K562 (cell line): ENCODE measurements at regions not wholly inside any gene's neighbourhood (a gene's known extent, or its start where the extent isn't known, plus 50 kb on each side); places are given as distances from the start of the nearest gene placed in this dataset.
A peak's percentile ranks its signal among the peaks of the same experiment; 100 is the strongest.

ENCODE experiments used
- ATAC-seq: fragments of 200-7000 bp; cut with Tn5 transposase; 3 replicates; pipeline ENCODE4 v1.9.1; 2020; ENCODE audit warnings: moderate library complexity
- BruUV-seq: library from RNA; stranded (reverse); fragments of 400-500 nt; replicated peaks from 2 replicates; lab custom pipeline; 2021; lab: Mats Ljungman, UMichigan
- CTCF ChIA-PET: fragments of 300-600 bp; formaldehyde crosslinking; extraction: SDS; loops from one replicate; lab custom pipeline; 2021; ENCODE audit warnings: low intra/inter-chr PET ratio; lab: Yijun Ruan, JAX
- POLR2A ChIA-PET: fragments of 300-600, 350-650 bp; sonication (Branson Sonifier 250); formaldehyde crosslinking; extraction: SDS; loops from one replicate; lab custom pipeline; 2021; ENCODE audit warnings: antibody characterized with exemption, inconsistent platforms; lab: Yijun Ruan, JAX
- DNase-seq, 4 experiments: peaks; one replicate each; pipeline versions ENCODE4 v3.0.0 to v3.0.0-alpha.2; 2011 to 2018; ENCODE audit warnings: low spot score in 3 of 4, mixed read lengths in 3 of 4; ENCODE audit errors: extremely low read depth in 1 of 4
- FAIRE-seq: peaks from 2 replicates; lab custom pipeline; 2011; peaks lifted over from hg19 to GRCh38; lab: Jason Lieb, UNC
- H2AFZ ChIP-seq: 2 replicates; pipeline ENCODE4 v1.6.0; 2011; ENCODE audit warnings: low read depth, low read length, control low read depth, inconsistent platforms
- H3K27ac ChIP-seq: fragments of 200-600 bp; 3 replicates; pipeline ENCODE4 v1.8.0; 2011; ENCODE audit warnings: low read depth, mild to moderate bottlenecking, control low read depth, inconsistent platforms, low read length, moderate library complexity, mixed read lengths; ENCODE audit errors: extremely low read depth
- H3K27me3 ChIP-seq, 2 experiments: fragments of 300-600 bp in 1 of 2; 2 replicates in 1 of 2; 3 replicates in 1 of 2; pipeline versions ENCODE4 v1.6.0 to v1.8.0; 2011; ENCODE audit warnings: inconsistent platforms in 2 of 2, low read length in 2 of 2, mild to moderate bottlenecking in 1 of 2, mixed read lengths in 1 of 2, moderate library complexity in 1 of 2; ENCODE audit not compliant: control insufficient read depth in 2 of 2, insufficient read depth in 2 of 2
- H3K36me3 ChIP-seq: fragments of 300-600 bp; 3 replicates; pipeline ENCODE4 v1.8.0; 2011; ENCODE audit warnings: mild to moderate bottlenecking, low read length, inconsistent platforms; ENCODE audit not compliant: control insufficient read depth, insufficient read depth
- H3K4me1 ChIP-seq, 2 experiments: fragments of 200-600 bp in 1 of 2; replicated peaks in 1 of 2; 2 replicates in 1 of 2; 3 replicates in 1 of 2; pipeline versions ENCODE4 v1.5.1 to v1.8.0; 2011; ENCODE audit warnings: inconsistent platforms in 2 of 2, low read length in 2 of 2, mild to moderate bottlenecking in 1 of 2, mixed read lengths in 1 of 2, moderate library complexity in 1 of 2; ENCODE audit not compliant: control insufficient read depth in 2 of 2, insufficient read depth in 2 of 2
- H3K4me2 ChIP-seq: 2 replicates; pipeline ENCODE4 v1.6.1; 2011; ENCODE audit warnings: low read length, control low read depth, inconsistent platforms, mixed read lengths; ENCODE audit not compliant: insufficient read depth
- H3K4me3 ChIP-seq: fragments of 200-600 bp; sonication (generic), shearing (Covaris generic); 2 replicates; pipeline ENCODE4 v1.5.1; 2016; ENCODE audit warnings: control low read depth, inconsistent platforms
- H3K79me2 ChIP-seq: fragments of 200-600 bp; 3 replicates; pipeline ENCODE4 v1.8.0; 2011; ENCODE audit warnings: low read length, inconsistent platforms; ENCODE audit not compliant: control insufficient read depth, insufficient read depth
- H3K9ac ChIP-seq, 2 experiments: 2 replicates each; pipeline versions ENCODE4 v1.6.0 to v1.6.1; 2011; ENCODE audit warnings: low read depth in 2 of 2, low read length in 2 of 2, control low read depth in 1 of 2, inconsistent platforms in 1 of 2, mild to moderate bottlenecking in 1 of 2, mixed read lengths in 1 of 2; ENCODE audit not compliant: insufficient read depth in 1 of 2
- H3K9me1 ChIP-seq: one replicate; pipeline ENCODE4 v1.6.0; 2011; ENCODE audit warnings: inconsistent platforms, mild to moderate bottlenecking, low read length, moderate library complexity; ENCODE audit not compliant: control insufficient read depth, insufficient read depth
- H3K9me3 ChIP-seq: replicated peaks from 2 replicates; pipeline ENCODE4 v1.5.1; 2011; ENCODE audit warnings: low read depth, low read length, inconsistent platforms; ENCODE audit not compliant: control insufficient read depth, insufficient read depth
- H4K20me1 ChIP-seq: replicated peaks from 2 replicates; pipeline ENCODE4 v1.6.1; 2011; ENCODE audit warnings: low read length, inconsistent platforms, mixed read lengths; ENCODE audit not compliant: control insufficient read depth, insufficient read depth
- GTF2F1 ChIP-seq: IDR thresholded peaks from 2 replicates; pipeline ENCODE4 v1.6.1; 2011; ENCODE audit warnings: low read depth, low read length, improper control_type of control experiment
- HDAC3 ChIP-seq: fragments of 450-650 bp; IDR thresholded peaks from 2 replicates; pipeline ENCODE4 v1.6.1; 2018; ENCODE audit warnings: borderline replicate concordance, mild to moderate bottlenecking, moderate library complexity; ENCODE audit not compliant: partially characterized antibody
- NUFIP1 ChIP-seq: fragments of 450-650 bp; IDR thresholded peaks from 2 replicates; pipeline ENCODE4 v1.6.1; 2018; ENCODE audit not compliant: partially characterized antibody
- RFX7 ChIP-seq: fragments of 250-450 bp; sonication (Bioruptor Pico); IDR thresholded peaks from 2 replicates; pipeline ENCODE4 v1.5.1; 2021; ENCODE audit warnings: mild to moderate bottlenecking
- TAL1 ChIP-seq: fragments of 450-650 bp; IDR thresholded peaks from 2 replicates; pipeline ENCODE4 v1.6.1; 2016; ENCODE audit warnings: mild to moderate bottlenecking
- ZNF12 ChIP-seq: sonication (generic); formaldehyde crosslinking; IDR thresholded peaks from 2 replicates; pipeline ENCODE4 v1.4.0; 2020; ENCODE audit warnings: mild to moderate bottlenecking, missing genetic modification reagents
- in situ Hi-C: fragments of 300-500 bp; cut with MboI; formaldehyde crosslinking; loops from 4 replicates; pipeline ENCODE4 v1.15.0; 2018; ENCODE audit warnings: inconsistent platforms, mixed read lengths
- intact Hi-C: fragments of 100-400 bp; cut with micrococcal nuclease; formaldehyde crosslinking; loops from 2 replicates; pipeline ENCODE4 v1.14.2; 2022
- TF ChIP-seq, protein P1 (sequence below), 2 experiments: fragments of 450-650 bp in 1 of 2; sonication (generic) in 1 of 2; formaldehyde crosslinking in 1 of 2; IDR thresholded peaks; 2 replicates each; pipeline versions ENCODE4 v1.7.1 to v1.9.0; 2016 to 2022; ENCODE audit warnings: inconsistent platforms in 1 of 2, mild to moderate bottlenecking in 1 of 2, missing genetic modification reagents in 1 of 2
- TF ChIP-seq, protein P2 (sequence below): sonication (generic); formaldehyde crosslinking; IDR thresholded peaks from 2 replicates; pipeline ENCODE4 v1.8.0; 2022; ENCODE audit warnings: missing genetic modification reagents, mild to moderate bottlenecking, borderline replicate concordance

- TF ChIP-seq, protein P1, sequence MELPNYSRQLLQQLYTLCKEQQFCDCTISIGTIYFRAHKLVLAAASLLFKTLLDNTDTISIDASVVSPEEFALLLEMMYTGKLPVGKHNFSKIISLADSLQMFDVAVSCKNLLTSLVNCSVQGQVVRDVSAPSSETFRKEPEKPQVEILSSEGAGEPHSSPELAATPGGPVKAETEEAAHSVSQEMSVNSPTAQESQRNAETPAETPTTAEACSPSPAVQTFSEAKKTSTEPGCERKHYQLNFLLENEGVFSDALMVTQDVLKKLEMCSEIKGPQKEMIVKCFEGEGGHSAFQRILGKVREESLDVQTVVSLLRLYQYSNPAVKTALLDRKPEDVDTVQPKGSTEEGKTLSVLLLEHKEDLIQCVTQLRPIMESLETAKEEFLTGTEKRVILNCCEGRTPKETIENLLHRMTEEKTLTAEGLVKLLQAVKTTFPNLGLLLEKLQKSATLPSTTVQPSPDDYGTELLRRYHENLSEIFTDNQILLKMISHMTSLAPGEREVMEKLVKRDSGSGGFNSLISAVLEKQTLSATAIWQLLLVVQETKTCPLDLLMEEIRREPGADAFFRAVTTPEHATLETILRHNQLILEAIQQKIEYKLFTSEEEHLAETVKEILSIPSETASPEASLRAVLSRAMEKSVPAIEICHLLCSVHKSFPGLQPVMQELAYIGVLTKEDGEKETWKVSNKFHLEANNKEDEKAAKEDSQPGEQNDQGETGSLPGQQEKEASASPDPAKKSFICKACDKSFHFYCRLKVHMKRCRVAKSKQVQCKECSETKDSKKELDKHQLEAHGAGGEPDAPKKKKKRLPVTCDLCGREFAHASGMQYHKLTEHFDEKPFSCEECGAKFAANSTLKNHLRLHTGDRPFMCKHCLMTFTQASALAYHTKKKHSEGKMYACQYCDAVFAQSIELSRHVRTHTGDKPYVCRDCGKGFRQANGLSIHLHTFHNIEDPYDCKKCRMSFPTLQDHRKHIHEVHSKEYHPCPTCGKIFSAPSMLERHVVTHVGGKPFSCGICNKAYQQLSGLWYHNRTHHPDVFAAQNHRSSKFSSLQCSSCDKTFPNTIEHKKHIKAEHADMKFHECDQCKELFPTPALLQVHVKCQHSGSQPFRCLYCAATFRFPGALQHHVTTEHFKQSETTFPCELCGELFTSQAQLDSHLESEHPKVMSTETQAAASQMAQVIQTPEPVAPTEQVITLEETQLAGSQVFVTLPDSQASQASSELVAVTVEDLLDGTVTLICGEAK (IDR thresholded peaks at IDR 0.05): peak; percentile 67
- TF ChIP-seq, protein P1 (CRISPR knock-in tag; IDR thresholded peaks at IDR 0.05): no peak
Measured at GRCh38 chr2:175793648-175794047, 208.4 kb downstream of the LNPK start (continued).

DNA sequence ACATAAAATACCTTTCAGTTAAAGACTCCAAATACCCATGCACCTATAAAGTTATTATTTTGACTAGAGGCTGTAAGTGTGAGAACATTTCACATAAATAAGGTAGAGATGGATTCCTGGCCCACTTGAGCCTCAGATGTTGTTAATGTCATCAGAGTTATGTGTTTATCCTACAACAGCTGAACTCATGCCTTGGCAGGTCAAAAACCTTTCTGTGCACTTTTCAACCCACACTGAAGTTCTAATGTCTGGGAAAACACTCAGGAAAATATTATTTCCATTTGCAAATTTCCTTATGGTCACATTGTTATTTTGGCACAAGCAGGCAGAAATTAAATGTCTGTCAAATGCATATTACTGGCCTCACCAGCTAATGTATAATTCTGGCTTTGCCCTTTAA, 209.2 kb downstream of the LNPK start:
- Histone ChIP-seq H3K79me2 (no peaks in the 10 kb centered on the region), H3K4me3 (no peak overlapping the region), H3K4me2 (no peak overlapping the region), H3K4me1 (no peaks in the 10 kb centered on the region), H2AFZ (no peak overlapping the region), H3K9me1 (no peaks in the 10 kb centered on the region), H3K9me3 (no peaks in the 10 kb centered on the region), H3K27ac (no peak overlapping the region), H3K27me3 (no peaks in the 10 kb centered on the region), H4K20me1 (no peaks in the 10 kb centered on the region), H3K36me3 (no peaks in the 10 kb centered on the region), H3K9ac (no peak overlapping the region)
- in situ Hi-C loops (no loop called here), intact Hi-C loops (no loop called here)
- ChIA-PET POLR2A (interaction anchor here (0.6 to 0.8 kb wide), 2 partner anchors 10 to 91 kb away, joined by 3 read pairs; no protein-coding TSS in a partner anchor), CTCF (no interaction called here)
- no TSS peak for BruUV-seq
- no peak for FAIRE-seq
- DNase-seq: no peak
- ATAC-seq: no peak
- TF ChIP-seq TAL1: no peak
- TF ChIP-seq ZNF12 (CRISPR knock-in tag): no peak
- TF ChIP-seq, protein P2, sequence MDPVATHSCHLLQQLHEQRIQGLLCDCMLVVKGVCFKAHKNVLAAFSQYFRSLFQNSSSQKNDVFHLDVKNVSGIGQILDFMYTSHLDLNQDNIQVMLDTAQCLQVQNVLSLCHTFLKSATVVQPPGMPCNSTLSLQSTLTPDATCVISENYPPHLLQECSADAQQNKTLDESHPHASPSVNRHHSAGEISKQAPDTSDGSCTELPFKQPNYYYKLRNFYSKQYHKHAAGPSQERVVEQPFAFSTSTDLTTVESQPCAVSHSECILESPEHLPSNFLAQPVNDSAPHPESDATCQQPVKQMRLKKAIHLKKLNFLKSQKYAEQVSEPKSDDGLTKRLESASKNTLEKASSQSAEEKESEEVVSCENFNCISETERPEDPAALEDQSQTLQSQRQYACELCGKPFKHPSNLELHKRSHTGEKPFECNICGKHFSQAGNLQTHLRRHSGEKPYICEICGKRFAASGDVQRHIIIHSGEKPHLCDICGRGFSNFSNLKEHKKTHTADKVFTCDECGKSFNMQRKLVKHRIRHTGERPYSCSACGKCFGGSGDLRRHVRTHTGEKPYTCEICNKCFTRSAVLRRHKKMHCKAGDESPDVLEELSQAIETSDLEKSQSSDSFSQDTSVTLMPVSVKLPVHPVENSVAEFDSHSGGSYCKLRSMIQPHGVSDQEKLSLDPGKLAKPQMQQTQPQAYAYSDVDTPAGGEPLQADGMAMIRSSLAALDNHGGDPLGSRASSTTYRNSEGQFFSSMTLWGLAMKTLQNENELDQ: no peak
- TF ChIP-seq HDAC3: no peak
- no peak for TF ChIP-seq RFX7 (CRISPR knock-in tag)
- TF ChIP-seq GTF2F1: no peak
- TF ChIP-seq NUFIP1: no peak
